ENCODE measurements at regions not wholly inside any gene's neighbourhood (a gene's known extent, or its start where the extent isn't known, plus 50 kb on each side); places are given as distances from the start of the nearest gene placed in this dataset.
"Not testable (repeated sequence)": the region's sequence is repeated elsewhere in the genome, so short reads cannot be mapped to it uniquely, and the experiment has no call there.

GRCh38 chr2:159880729-159881128 lies 82.7 kb upstream of the CD302 start:
- DNase-seq (ENCODE audit: low spot score): no peak

- DNase-seq (ENCODE audit: low spot score): peak; percentile 37
These were observed 81.1 kb upstream of the CD302 start for GRCh38 chr2:159879051-159879604.

GRCh38 chr2:159875083-159875482 lies 77.1 kb upstream of the CD302 start:
- no peak for DNase-seq (ENCODE audit: low spot score)

- peak; percentile 9 for DNase-seq (ENCODE audit: low spot score)
These were observed 75.2 kb upstream of the CD302 start for GRCh38 chr2:159873258-159873657.

- no peak for DNase-seq (ENCODE audit: low spot score)
These were observed 74.3 kb upstream of the CD302 start for GRCh38 chr2:159872353-159872752.

GRCh38 chr2:159868598-159869159 lies 70.7 kb upstream of the CD302 start:
- not testable (repeated sequence) for DNase-seq (ENCODE audit: low spot score)

GRCh38 chr2:159867567-159868361 lies 69.8 kb upstream of the CD302 start:
- no peak for DNase-seq (ENCODE audit: low spot score)

- DNase-seq (ENCODE audit: low spot score): no peak
These were observed 65.6 kb upstream of the CD302 start for GRCh38 chr2:159863526-159864160.

GRCh38 chr2:159860581-159861310 lies 62.7 kb upstream of the CD302 start:
- DNase-seq (ENCODE audit: low spot score): no peak

- DNase-seq (ENCODE audit: low spot score): no peak
These were observed 61.6 kb upstream of the CD302 start for GRCh38 chr2:159859583-159859982.

- no peak for DNase-seq (ENCODE audit: low spot score)
These were observed 58.8 kb upstream of the CD302 start for GRCh38 chr2:159856760-159857159.

GRCh38 chr2:159855557-159856061 lies 57.6 kb upstream of the CD302 start:
- DNase-seq (ENCODE audit: low spot score): no peak

GRCh38 chr2:159855143-159855542 lies 57.1 kb upstream of the CD302 start:
- no peak for DNase-seq (ENCODE audit: low spot score)

GRCh38 chr2:159854481-159854880 lies 56.5 kb upstream of the CD302 start:
- DNase-seq (ENCODE audit: low spot score): no peak

- no peak for DNase-seq (ENCODE audit: low spot score)
These were observed 55.1 kb upstream of the CD302 start for GRCh38 chr2:159853101-159853500.

- no peak for DNase-seq (ENCODE audit: low spot score)
These were observed 53.9 kb upstream of the CD302 start for GRCh38 chr2:159851941-159852340.

GRCh38 chr2:159850789-159851188 lies 52.8 kb upstream of the CD302 start:
- DNase-seq (ENCODE audit: low spot score): no peak

- no peak for DNase-seq (ENCODE audit: low spot score)
These were observed 51.3 kb upstream of the CD302 start for GRCh38 chr2:159849160-159849813.

Measured in AG08395 (cell line).